A549 (cell line): ENCODE measurements at regions not wholly inside any gene's neighbourhood (a gene's known extent, or its start where the extent isn't known, plus 50 kb on each side); places are given as distances from the start of the nearest gene placed in this dataset.
"Not testable (repeated sequence)": the region's sequence is repeated elsewhere in the genome, so short reads cannot be mapped to it uniquely, and the experiment has no call there.

Experiments used
- ATAC-seq, 2 experiments: fragments of 200-7000 bp in 1 of 2; fragments of >200 bp in 1 of 2; cut with Nextera tagmentation in 1 of 2; cut with Tn5 transposase in 1 of 2; 3 replicates each; pipeline versions ENCODE4 v1.8.0 to v1.9.1; 2018 to 2020; ENCODE audit warnings: mild to moderate bottlenecking in 1 of 2, moderate library complexity in 1 of 2
- CTCF ChIA-PET: fragments of 300-600 bp; sonication (Branson Sonifier 250); formaldehyde crosslinking; extraction: SDS; loops from one replicate; lab custom pipeline; 2021; ENCODE audit warnings: antibody characterized with exemption, inconsistent platforms; lab: Yijun Ruan, JAX
- POLR2A ChIA-PET: fragments of 350-600 bp; formaldehyde crosslinking; extraction: SDS; loops from one replicate; lab custom pipeline; 2021; ENCODE audit warnings: antibody characterized with exemption, inconsistent platforms; lab: Yijun Ruan, JAX
- DNase-seq, 2 experiments: peaks; one replicate each; pipeline versions ENCODE4 v3.0.0 to v3.0.0-alpha.2; 2011 to 2016; ENCODE audit warnings: low read depth in 1 of 2, low spot score in 1 of 2
- FAIRE-seq: peaks from 2 replicates; lab custom pipeline; 2011; peaks lifted over from hg19 to GRCh38; lab: Jason Lieb, UNC
- H3K27ac ChIP-seq, 2 experiments: fragments of >200 bp; sonication (Bioruptor Twin); formaldehyde crosslinking; 3 replicates each; pipeline ENCODE4 v1.5.1; 2016 to 2017
- H3K4me1 ChIP-seq: fragments of >200 bp; sonication (Bioruptor Twin); formaldehyde crosslinking; 3 replicates; pipeline ENCODE4 v1.6.1; 2016
- H3K4me2 ChIP-seq: fragments of >200 bp; sonication (Bioruptor Twin); formaldehyde crosslinking; 3 replicates; pipeline ENCODE4 v1.6.1; 2016
- H3K4me3 ChIP-seq: fragments of >200 bp; sonication (Bioruptor Twin); formaldehyde crosslinking; 3 replicates; pipeline ENCODE4 v1.5.1; 2016
- H3K9me3 ChIP-seq: fragments of >200 bp; sonication (Bioruptor Twin); formaldehyde crosslinking; 3 replicates; pipeline ENCODE4 v1.6.1; 2016
- CBX8 ChIP-seq: fragments of 200-600 bp; sonication (generic); IDR thresholded peaks from 2 replicates; pipeline ENCODE4 v1.6.1; 2016
- ESRRA ChIP-seq: fragments of 150-350 bp; IDR thresholded peaks from 2 replicates; pipeline ENCODE4 v1.6.1; 2014; ENCODE audit warnings: mild to moderate bottlenecking, low read length, borderline replicate concordance
- FOSB ChIP-seq: fragments of 250-450 bp; sonication (Bioruptor Pico); IDR thresholded peaks from 2 replicates; pipeline ENCODE4 v1.5.0; 2020; ENCODE audit warnings: mild to moderate bottlenecking, moderate library complexity
- FOSL2 ChIP-seq, 2 experiments: fragments of 450-650 bp in 1 of 2; fragments of >200 bp in 1 of 2; sonication (Bioruptor Twin) in 1 of 2; formaldehyde crosslinking; IDR thresholded peaks; 2 replicates each; pipeline versions ENCODE4 v1.5.0 to v1.6.1; 2016 to 2020; ENCODE audit warnings: mild to moderate bottlenecking in 1 of 2, moderate library complexity in 1 of 2
- FOXS1 ChIP-seq: fragments of 250-450 bp; sonication (Bioruptor Pico); IDR thresholded peaks from 2 replicates; pipeline ENCODE4 v1.5.0; 2020; ENCODE audit warnings: mild to moderate bottlenecking, moderate library complexity
- HDAC2 ChIP-seq: fragments of 200-600 bp; sonication (generic); IDR thresholded peaks from 2 replicates; pipeline ENCODE4 v1.6.1; 2016
- HOXA7 ChIP-seq: fragments of 250-450 bp; sonication (Bioruptor Pico); IDR thresholded peaks from 2 replicates; pipeline ENCODE4 v1.5.0; 2020; ENCODE audit warnings: mild to moderate bottlenecking, moderate library complexity
- JUN ChIP-seq, 2 experiments: fragments of >200 bp; sonication (Bioruptor Twin); formaldehyde crosslinking; IDR thresholded peaks; 2 replicates in 1 of 2; 3 replicates in 1 of 2; pipeline ENCODE4 v1.6.1; 2016 to 2017
- JUNB ChIP-seq: fragments of >200 bp; sonication (Bioruptor Twin); formaldehyde crosslinking; IDR thresholded peaks from 2 replicates; pipeline ENCODE4 v1.6.1; 2016
- MYC ChIP-seq: IDR thresholded peaks from 2 replicates; pipeline ENCODE4 v1.6.1; 2012; ENCODE audit warnings: mild to moderate bottlenecking, inconsistent platforms, low read length, improper control_type of control experiment, borderline replicate concordance
- NR3C1 ChIP-seq: fragments of >200 bp; sonication (Bioruptor Twin); formaldehyde crosslinking; IDR thresholded peaks from 3 replicates; pipeline ENCODE4 v1.6.1; 2017
- PHF8 ChIP-seq: fragments of 200-600 bp; sonication (generic); IDR thresholded peaks from 2 replicates; pipeline ENCODE4 v1.6.1; 2016; ENCODE audit warnings: low read depth, mild to moderate bottlenecking, antibody characterized with exemption, moderate library complexity, borderline replicate concordance
- POLR2AphosphoS2 ChIP-seq: conservative IDR thresholded peaks from 2 replicates; pipeline ENCODE4 v1.6.1; 2012; ENCODE audit warnings: low read length, improper control_type of control experiment, inconsistent platforms
- RAD21 ChIP-seq, 2 experiments: fragments of >200 bp in 1 of 2; sonication (Bioruptor Twin) in 1 of 2; formaldehyde crosslinking in 1 of 2; IDR thresholded peaks in 1 of 2; conservative IDR thresholded peaks in 1 of 2; 2 replicates in 1 of 2; 3 replicates in 1 of 2; pipeline ENCODE4 v1.6.1; 2012 to 2018; ENCODE audit warnings: inconsistent platforms in 1 of 2
- RARB ChIP-seq: fragments of 250-450 bp; sonication (Bioruptor Pico); IDR thresholded peaks from 2 replicates; pipeline ENCODE4 v1.8.0; 2021; ENCODE audit warnings: mild to moderate bottlenecking, moderate library complexity
- RCOR1 ChIP-seq: fragments of 150-350 bp; IDR thresholded peaks from 2 replicates; pipeline ENCODE4 v1.6.1; 2014; ENCODE audit warnings: antibody characterized with exemption, low read length, low read depth
- RFX5 ChIP-seq: fragments of 450-650 bp; IDR thresholded peaks from 2 replicates; pipeline ENCODE4 v1.7.1; 2014; ENCODE audit warnings: antibody characterized with exemption, mild to moderate bottlenecking, moderate library complexity
- RNF2 ChIP-seq: fragments of 200-600 bp; sonication (generic); IDR thresholded peaks from 2 replicates; pipeline ENCODE4 v1.6.1; 2016; ENCODE audit warnings: low read depth, mild to moderate bottlenecking, antibody characterized with exemption, moderate library complexity, borderline replicate concordance
- SMC3 ChIP-seq: fragments of >200 bp; sonication (Bioruptor Twin); formaldehyde crosslinking; IDR thresholded peaks from 3 replicates; pipeline ENCODE4 v1.6.1; 2018; ENCODE audit warnings: inconsistent platforms
- SREBF2 ChIP-seq: fragments of 450-650 bp; IDR thresholded peaks from 2 replicates; pipeline ENCODE4 v1.6.1; 2014; ENCODE audit warnings: mild to moderate bottlenecking, moderate library complexity
- TFCP2L1 ChIP-seq: fragments of 250-450 bp; sonication (Bioruptor Pico); IDR thresholded peaks from 2 replicates; pipeline ENCODE4 v1.5.0; 2021; ENCODE audit warnings: mild to moderate bottlenecking
- WGBS: methylation state at CpG from one replicate; pipeline ENCODE4 v1.1.6; 2017; ENCODE audit errors: missing lambda C conversion rate; 5-methylcytosine and 5-hydroxymethylcytosine counted together
- TF ChIP-seq, protein P1 (sequence below): fragments of >200 bp; sonication (Bioruptor Twin); formaldehyde crosslinking; IDR thresholded peaks from 3 replicates; pipeline ENCODE4 v1.5.1; 2016
- TF ChIP-seq, protein P2 (sequence below): fragments of 250-450 bp; sonication (Bioruptor Pico); IDR thresholded peaks from 2 replicates; pipeline ENCODE4 v1.5.0; 2021; ENCODE audit warnings: mild to moderate bottlenecking, moderate library complexity, borderline replicate concordance
- TF ChIP-seq, protein P3 (sequence below): IDR thresholded peaks from 2 replicates; pipeline ENCODE4 v1.6.1; 2012; ENCODE audit warnings: low read depth, borderline replicate concordance
- TF ChIP-seq, protein P4 (sequence below): fragments of 250-450 bp; sonication (Bioruptor Pico); IDR thresholded peaks from 2 replicates; pipeline ENCODE4 v1.5.0; 2020; ENCODE audit warnings: low read depth, mild to moderate bottlenecking, moderate library complexity

DNA sequence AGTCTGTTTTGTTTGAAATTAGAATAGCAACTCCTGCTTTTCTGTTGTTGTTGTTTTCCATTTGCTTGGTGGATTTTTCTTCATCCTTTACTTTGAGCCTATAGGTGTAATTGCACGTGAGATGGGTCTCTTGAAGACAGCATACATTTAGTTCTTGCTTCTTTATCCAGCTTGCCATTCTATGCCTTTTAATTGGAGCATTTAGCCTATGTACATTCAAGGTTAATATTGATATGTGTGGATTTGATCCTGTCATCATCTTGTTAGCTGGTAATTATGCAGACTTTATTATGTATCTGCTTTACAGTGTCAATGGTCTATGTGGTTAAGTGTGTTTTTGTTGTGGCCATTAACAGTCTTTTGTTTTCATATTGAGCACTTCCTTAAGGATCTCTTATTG, 708.9 kb upstream of the ANKRD30A start:
- DNase-seq: no peak
- H3K27ac ChIP-seq: no peak overlapping the region
- ChIA-PET POLR2A (no interaction called here), CTCF (interaction anchor here (0.5 kb wide), 1 partner anchor 366 kb away, joined by 3 read pairs; no protein-coding TSS in a partner anchor)
- peaks cover 10% of the 10 kb centered on the region; the same call in 1 of the 3 replicates for H3K9me3 ChIP-seq
- 19% methylated on average over 1 of the region's 1 CpG for WGBS
- FAIRE-seq: no peak
- no peak overlapping the region for H3K4me2 ChIP-seq
- TF ChIP-seq SREBF2: no peak
- TF ChIP-seq POLR2AphosphoS2: no peak
- no peak for TF ChIP-seq RARB (CRISPR knock-in tag)
- TF ChIP-seq RCOR1: no peak
- TF ChIP-seq, protein P1, sequence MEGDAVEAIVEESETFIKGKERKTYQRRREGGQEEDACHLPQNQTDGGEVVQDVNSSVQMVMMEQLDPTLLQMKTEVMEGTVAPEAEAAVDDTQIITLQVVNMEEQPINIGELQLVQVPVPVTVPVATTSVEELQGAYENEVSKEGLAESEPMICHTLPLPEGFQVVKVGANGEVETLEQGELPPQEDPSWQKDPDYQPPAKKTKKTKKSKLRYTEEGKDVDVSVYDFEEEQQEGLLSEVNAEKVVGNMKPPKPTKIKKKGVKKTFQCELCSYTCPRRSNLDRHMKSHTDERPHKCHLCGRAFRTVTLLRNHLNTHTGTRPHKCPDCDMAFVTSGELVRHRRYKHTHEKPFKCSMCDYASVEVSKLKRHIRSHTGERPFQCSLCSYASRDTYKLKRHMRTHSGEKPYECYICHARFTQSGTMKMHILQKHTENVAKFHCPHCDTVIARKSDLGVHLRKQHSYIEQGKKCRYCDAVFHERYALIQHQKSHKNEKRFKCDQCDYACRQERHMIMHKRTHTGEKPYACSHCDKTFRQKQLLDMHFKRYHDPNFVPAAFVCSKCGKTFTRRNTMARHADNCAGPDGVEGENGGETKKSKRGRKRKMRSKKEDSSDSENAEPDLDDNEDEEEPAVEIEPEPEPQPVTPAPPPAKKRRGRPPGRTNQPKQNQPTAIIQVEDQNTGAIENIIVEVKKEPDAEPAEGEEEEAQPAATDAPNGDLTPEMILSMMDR: no peak
- no peak for TF ChIP-seq TFCP2L1 (CRISPR knock-in tag)
- peaks cover 8% of the 10 kb centered on the region; the same call in 2 of the 3 replicates for H3K4me1 ChIP-seq
- ATAC-seq: no peak
- H3K4me3 ChIP-seq: no peak overlapping the region

DNA sequence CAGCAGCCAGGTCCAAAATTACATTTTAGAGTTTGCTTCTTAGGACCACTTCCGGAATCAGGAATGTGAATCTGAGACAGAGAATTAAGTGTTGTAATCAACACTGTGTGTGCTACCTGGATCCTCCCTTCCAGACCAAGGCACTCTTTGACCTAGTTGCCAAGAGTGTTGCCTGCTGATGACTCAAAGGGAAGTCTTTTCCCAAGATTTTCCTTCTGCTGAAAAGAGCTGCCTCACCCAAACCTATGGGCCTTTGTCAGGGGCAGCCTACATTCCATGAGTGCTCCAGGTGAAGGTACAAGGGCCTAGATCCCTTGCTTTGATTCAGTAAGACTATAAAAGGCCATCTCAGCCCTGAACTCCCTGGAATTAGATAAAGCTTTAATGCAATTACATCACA, 712.5 kb upstream of the ANKRD30A start:
- H3K27ac ChIP-seq: 0 out of 6 replicates have a peak overlapping the region, but pooled peaks of 1 of the 2 experiments have one; percentile 20
- WGBS: 75% methylated on average over 1 of the region's 1 CpG
- DNase-seq: peak in 1 of 2 experiments; percentile 7
- peaks cover 10% of the 10 kb centered on the region; the same call in 1 of the 3 replicates for H3K9me3 ChIP-seq
- ATAC-seq: no peak
- peaks cover 8% of the 10 kb centered on the region; the same call in 2 of the 3 replicates for H3K4me1 ChIP-seq
- no peak for TF ChIP-seq ESRRA
- TF ChIP-seq HOXA7 (CRISPR knock-in tag): no peak
- TF ChIP-seq NR3C1: no peak
- no peak for TF ChIP-seq HDAC2
- TF ChIP-seq CBX8: no peak
- TF ChIP-seq RNF2: no peak
- no peak for TF ChIP-seq FOXS1 (CRISPR knock-in tag)
- TF ChIP-seq RFX5: no peak
- TF ChIP-seq, protein P2, sequence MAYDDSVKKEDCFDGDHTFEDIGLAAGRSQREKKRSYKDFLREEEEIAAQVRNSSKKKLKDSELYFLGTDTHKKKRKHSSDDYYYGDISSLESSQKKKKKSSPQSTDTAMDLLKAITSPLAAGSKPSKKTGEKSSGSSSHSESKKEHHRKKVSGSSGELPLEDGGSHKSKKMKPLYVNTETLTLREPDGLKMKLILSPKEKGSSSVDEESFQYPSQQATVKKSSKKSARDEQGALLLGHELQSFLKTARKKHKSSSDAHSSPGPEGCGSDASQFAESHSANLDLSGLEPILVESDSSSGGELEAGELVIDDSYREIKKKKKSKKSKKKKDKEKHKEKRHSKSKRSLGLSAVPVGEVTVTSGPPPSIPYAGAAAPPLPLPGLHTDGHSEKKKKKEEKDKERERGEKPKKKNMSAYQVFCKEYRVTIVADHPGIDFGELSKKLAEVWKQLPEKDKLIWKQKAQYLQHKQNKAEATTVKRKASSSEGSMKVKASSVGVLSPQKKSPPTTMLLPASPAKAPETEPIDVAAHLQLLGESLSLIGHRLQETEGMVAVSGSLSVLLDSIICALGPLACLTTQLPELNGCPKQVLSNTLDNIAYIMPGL (CRISPR knock-in tag): no peak
- TF ChIP-seq, protein P3, sequence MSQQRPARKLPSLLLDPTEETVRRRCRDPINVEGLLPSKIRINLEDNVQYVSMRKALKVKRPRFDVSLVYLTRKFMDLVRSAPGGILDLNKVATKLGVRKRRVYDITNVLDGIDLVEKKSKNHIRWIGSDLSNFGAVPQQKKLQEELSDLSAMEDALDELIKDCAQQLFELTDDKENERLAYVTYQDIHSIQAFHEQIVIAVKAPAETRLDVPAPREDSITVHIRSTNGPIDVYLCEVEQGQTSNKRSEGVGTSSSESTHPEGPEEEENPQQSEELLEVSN: no peak
- no peak for TF ChIP-seq PHF8
- TF ChIP-seq SREBF2: no peak
- TF ChIP-seq SMC3: no peak
- TF ChIP-seq, protein P4, sequence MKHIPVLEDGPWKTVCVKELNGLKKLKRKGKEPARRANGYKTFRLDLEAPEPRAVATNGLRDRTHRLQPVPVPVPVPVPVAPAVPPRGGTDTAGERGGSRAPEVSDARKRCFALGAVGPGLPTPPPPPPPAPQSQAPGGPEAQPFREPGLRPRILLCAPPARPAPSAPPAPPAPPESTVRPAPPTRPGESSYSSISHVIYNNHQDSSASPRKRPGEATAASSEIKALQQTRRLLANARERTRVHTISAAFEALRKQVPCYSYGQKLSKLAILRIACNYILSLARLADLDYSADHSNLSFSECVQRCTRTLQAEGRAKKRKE (CRISPR knock-in tag): no peak
- TF ChIP-seq JUN (IDR thresholded peaks at IDR 0.05): no peak
- TF ChIP-seq JUNB: no peak
- no peak for TF ChIP-seq FOSB (CRISPR knock-in tag)
- no peak for TF ChIP-seq FOSL2 (IDR thresholded peaks at IDR 0.05)
- no peak for TF ChIP-seq FOSL2 (CRISPR knock-in tag; IDR thresholded peaks at IDR 0.05)
- TF ChIP-seq MYC: no peak
- TF ChIP-seq RAD21 (conservative IDR thresholded peaks at IDR 0.05 in 1 of 2, IDR thresholded peaks at IDR 0.05 in 1 of 2): no peak
- FAIRE-seq: no peak
- 0 out of 3 replicates have a peak overlapping the region, but pooled peaks have one; percentile 11 for H3K4me2 ChIP-seq
- ChIA-PET CTCF (interaction anchor here (0.6 kb wide), 1 partner anchor 116 kb away, joined by 3 read pairs; no protein-coding TSS in a partner anchor), POLR2A (no interaction called here)
- H3K4me3 ChIP-seq: no peak overlapping the region

DNA sequence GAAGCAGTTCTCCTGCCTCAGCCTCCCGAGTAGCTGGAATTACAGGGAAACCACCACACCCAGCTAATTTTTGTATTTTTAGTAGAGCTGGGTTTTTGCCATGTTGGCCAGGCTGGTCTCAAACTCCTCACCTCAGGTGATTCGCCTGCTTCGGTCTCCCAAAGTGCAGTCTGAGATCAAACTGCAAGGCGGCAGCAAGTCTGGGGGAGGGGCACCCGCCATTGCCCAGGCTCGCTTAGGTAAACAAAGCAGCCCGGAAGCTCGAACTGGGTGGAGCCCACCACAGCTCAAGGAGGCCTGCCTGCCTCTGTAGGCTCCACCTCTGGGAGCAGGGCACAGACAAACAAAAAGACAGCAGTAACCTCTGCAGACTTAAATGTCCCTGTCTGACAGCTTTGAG, 725.2 kb upstream of the ANKRD30A start:
- H3K9me3 ChIP-seq, H3K4me2 ChIP-seq, CTCF ChIA-PET, ATAC-seq, H3K4me3 ChIP-seq, DNase-seq, H3K4me1 ChIP-seq, FAIRE-seq, H3K27ac ChIP-seq, POLR2A ChIA-PET: not testable (repeated sequence)
- 48% methylated on average over 4 of the region's 8 CpGs for WGBS
